ENCODE measurements at regions not wholly inside any gene's neighbourhood (a gene's known extent, or its start where the extent isn't known, plus 50 kb on each side); places are given as distances from the start of the nearest gene placed in this dataset.

DNA sequence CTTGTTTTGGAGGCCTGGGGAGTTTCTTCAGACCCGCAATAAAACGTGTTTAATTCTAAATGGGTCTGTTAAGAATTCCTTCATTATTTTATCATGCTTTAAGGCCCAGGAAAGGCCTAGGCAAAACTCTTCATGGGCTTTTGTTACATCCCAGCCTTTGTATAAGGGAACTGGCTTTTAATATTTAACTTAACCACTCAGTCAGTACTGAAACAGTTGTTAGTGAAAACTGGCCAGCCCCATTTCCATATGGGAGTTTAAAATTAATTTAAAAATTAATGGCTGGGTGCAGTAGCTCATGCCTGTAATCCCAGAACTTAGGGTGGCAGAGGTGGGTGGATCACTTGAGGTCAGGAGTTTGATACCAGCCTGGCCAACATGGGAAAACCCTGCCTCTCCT lies 213.2 kb upstream of the FKBP1C start:
- Histone ChIP-seq H2BK5ac (ENCODE audit: low read depth, low read length) (no peak overlapping the region), H3K36me3 (ENCODE audit: control insufficient read depth in 2 of 4, insufficient read depth in 4 of 4, low read length in 3 of 4) (no peaks in the 10 kb centered on the region), H3K79me1 (ENCODE audit: low read depth, low read length) (no peaks in the 10 kb centered on the region), H3K27ac (ENCODE audit: low read depth, low read length) (no peak overlapping the region), H3K56ac (replicated peaks; ENCODE audit: insufficient read length, low read depth, low read length) (no peak overlapping the region), H2AFZ (ENCODE audit: low read length) (no peak overlapping the region), H3K9me3 (ENCODE audit: insufficient read depth in 2 of 2, low read depth in 1 of 2, low read length in 1 of 2) (no peaks in the 10 kb centered on the region), H3K23ac (ENCODE audit: insufficient read length) (no peak overlapping the region), H2AK5ac (ENCODE audit: low read depth, low read length) (no peak overlapping the region), H4K5ac (ENCODE audit: insufficient read length, low read depth, low read length) (no peak overlapping the region), H3K4ac (replicated peaks; ENCODE audit: insufficient read length, low read depth, low read length) (no peak overlapping the region), H4K20me1 (replicated peaks in 1 of 2; ENCODE audit: control insufficient read depth in 1 of 2, insufficient read depth in 2 of 2, low read length in 2 of 2) (no peaks in the 10 kb centered on the region), H2BK15ac (ENCODE audit: low read length) (no peak overlapping the region), H3K23me2 (ENCODE audit: low read depth, low read length) (no peaks in the 10 kb centered on the region), H3K4me2 (ENCODE audit: insufficient read depth in 1 of 2, low read depth in 2 of 2, low read length in 2 of 2) (no peak overlapping the region), H2BK120ac (replicated peaks; ENCODE audit: low read depth, low read length) (no peak overlapping the region), H2BK20ac (ENCODE audit: low read length) (no peak overlapping the region), H4K8ac (ENCODE audit: extremely low read depth, insufficient read depth, low read length) (no peak overlapping the region), H3K9ac (replicated peaks in 1 of 4; ENCODE audit: extremely low read depth in 1 of 4, low read depth in 3 of 4, low read length in 3 of 4) (no peak overlapping the region), H3K14ac (ENCODE audit: insufficient read length) (no peak overlapping the region), H4K91ac (replicated peaks; ENCODE audit: insufficient read length, low read length) (no peak overlapping the region), H3K27me3 (replicated peaks in 1 of 4; ENCODE audit: control insufficient read depth in 3 of 4, extremely low read depth in 1 of 4, insufficient read depth in 3 of 4, low read length in 3 of 4) (no peaks in the 10 kb centered on the region), H2BK12ac (ENCODE audit: low read depth, low read length) (no peak overlapping the region), H3K4me3 (ENCODE audit: extremely low read depth in 1 of 4, insufficient read depth in 2 of 4, low read depth in 3 of 4, low read length in 4 of 4) (no peak overlapping the region), H3K18ac (ENCODE audit: extremely low read depth, low read length) (no peak overlapping the region), H3K4me1 (replicated peaks in 1 of 4; ENCODE audit: control insufficient read depth in 3 of 4, insufficient read depth in 4 of 4, low read length in 3 of 4) (peaks cover 0 to 3% (median 0%) of the 10 kb centered on the region in 4 experiments; a peak in 1 of 7 replicates), H3K79me2 (ENCODE audit: control insufficient read depth in 1 of 2, insufficient read depth in 2 of 2, low read length in 2 of 2) (no peaks in the 10 kb centered on the region)
- DNase-seq (ENCODE audit: low read depth in 1 of 2, low spot score in 2 of 2) = no peak
- ChIA-PET POLR2A (ENCODE audit: partially characterized antibody) (no interaction called here), CTCF (ENCODE audit: partially characterized antibody) (no interaction called here)
- TF ChIP-seq CREB1 (IDR thresholded peaks at IDR 0.05) = no peak
- TF ChIP-seq, protein P1, sequence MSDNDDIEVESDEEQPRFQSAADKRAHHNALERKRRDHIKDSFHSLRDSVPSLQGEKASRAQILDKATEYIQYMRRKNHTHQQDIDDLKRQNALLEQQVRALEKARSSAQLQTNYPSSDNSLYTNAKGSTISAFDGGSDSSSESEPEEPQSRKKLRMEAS (IDR thresholded peaks at IDR 0.05) = no peak
- TF ChIP-seq, protein P2, sequence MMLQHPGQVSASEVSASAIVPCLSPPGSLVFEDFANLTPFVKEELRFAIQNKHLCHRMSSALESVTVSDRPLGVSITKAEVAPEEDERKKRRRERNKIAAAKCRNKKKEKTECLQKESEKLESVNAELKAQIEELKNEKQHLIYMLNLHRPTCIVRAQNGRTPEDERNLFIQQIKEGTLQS (IDR thresholded peaks at IDR 0.05; ENCODE audit: insufficient read depth, low read depth, low read length) = no peak
- TF ChIP-seq SAP30 (IDR thresholded peaks at IDR 0.05; ENCODE audit: insufficient read depth, insufficient replicate concordance, low read length) = no peak
- TF ChIP-seq RFX5 (IDR thresholded peaks at IDR 0.05; ENCODE audit: borderline replicate concordance, low read depth, low read length) = no peak
- WGBS, 2 experiments (ENCODE audit: extremely low coverage in 1 of 2, insufficient coverage in 1 of 2, insufficient read length in 1 of 2, insufficient replicate concordance in 2 of 2, low coverage in 1 of 2, low lambda C conversion rate in 2 of 2, missing lambda C conversion rate in 1 of 2) = 88% methylated on average over 2 of the region's 2 CpGs; no CpG with 5 or more reads in 1 of the 2 experiments
- no peak for FAIRE-seq
